Keratinocyte (primary cell): ENCODE measurements at regions not wholly inside any gene's neighbourhood (a gene's known extent, or its start where the extent isn't known, plus 50 kb on each side); places are given as distances from the start of the nearest gene placed in this dataset.

Experiments used
- CTCF ChIP-seq, 3 experiments: IDR thresholded peaks in 1 of 3; conservative IDR thresholded peaks in 1 of 3; optimal IDR thresholded peaks in 1 of 3; 2 replicates in 2 of 3; 3 replicates in 1 of 3; pipeline versions ENCODE3 to v1.5.1; 2011; ENCODE audit warnings: low read length in 3 of 3, mild to moderate bottlenecking in 3 of 3, moderate library complexity in 2 of 3, control low read depth in 1 of 3, inconsistent platforms in 1 of 3; ENCODE audit not compliant: insufficient read depth in 2 of 3; ENCODE audit errors: extremely low read depth in 1 of 3
- EZH2 ChIP-seq: IDR thresholded peaks from one replicate; pipeline ENCODE4 v1.6.1; 2012; ENCODE audit warnings: inconsistent platforms, mild to moderate bottlenecking, low read length, moderate library complexity

GRCh38 chr2:121149384-121149783 lies 135.6 kb downstream of the TFCP2L1 start:
- no peak for TF ChIP-seq CTCF (optimal IDR thresholded peaks at IDR 0.05 in 1 of 3, IDR thresholded peaks at IDR 0.05 in 1 of 3, conservative IDR thresholded peaks at IDR 0.05 in 1 of 3; ENCODE audit: extremely low read depth in 1 of 3, insufficient read depth in 2 of 3, low read length in 3 of 3)
- TF ChIP-seq EZH2: no peak
